ENCODE measurements at regions not wholly inside any gene's neighbourhood (a gene's known extent, or its start where the extent isn't known, plus 50 kb on each side); places are given as distances from the start of the nearest gene placed in this dataset.

- TF ChIP-seq E2F2 (CRISPR knock-in tag; IDR thresholded peaks at IDR 0.05; ENCODE audit: borderline replicate concordance) (no peak), MTA1 (CRISPR knock-in tag; IDR thresholded peaks at IDR 0.05; ENCODE audit: borderline replicate concordance) (peak; percentile 83), SUZ12 (IDR thresholded peaks at IDR 0.05; ENCODE audit: low read depth, low read length) (no peak), AGO2 (optimal IDR thresholded peaks at IDR 0.05; ENCODE audit: low read depth, low read length) (no peak), GMEB2 (CRISPR knock-in tag; IDR thresholded peaks at IDR 0.05; ENCODE audit: low read depth) (no peak), PITX1 (CRISPR knock-in tag; IDR thresholded peaks at IDR 0.05) (peak; percentile 93), ZNF10 (CRISPR knock-in tag; IDR thresholded peaks at IDR 0.05; ENCODE audit: borderline replicate concordance, low read depth) (no peak), NBN (conservative IDR thresholded peaks at IDR 0.05) (no peak), PHF21A (CRISPR knock-in tag; IDR thresholded peaks at IDR 0.05) (peak; percentile 66; the same call in 1 of the 2 replicates), E2F5 (CRISPR knock-in tag; conservative IDR thresholded peaks at IDR 0.05) (no peak), ZNF253 (CRISPR knock-in tag; IDR thresholded peaks at IDR 0.05; ENCODE audit: borderline replicate concordance) (no peak), TP53 (CRISPR knock-in tag; conservative IDR thresholded peaks at IDR 0.05) (no peak), ZSCAN20 (CRISPR knock-in tag; IDR thresholded peaks at IDR 0.05; ENCODE audit: borderline replicate concordance) (no peak), ZNF672 (CRISPR knock-in tag; IDR thresholded peaks at IDR 0.05) (no peak), ZFP91 (CRISPR knock-in tag; IDR thresholded peaks at IDR 0.05; ENCODE audit: borderline replicate concordance) (peak; percentile 18), ZNF407 (CRISPR knock-in tag; IDR thresholded peaks at IDR 0.05; ENCODE audit: not compliant biosample characterization) (no peak)
Measured at GRCh38 chr3:28114893-28115292, 126.5 kb upstream of the CMC1 start (continued).

All from HepG2 (cell line).